ENCODE measurements at regions not wholly inside any gene's neighbourhood (a gene's known extent, or its start where the extent isn't known, plus 50 kb on each side); places are given as distances from the start of the nearest gene placed in this dataset.

DNA sequence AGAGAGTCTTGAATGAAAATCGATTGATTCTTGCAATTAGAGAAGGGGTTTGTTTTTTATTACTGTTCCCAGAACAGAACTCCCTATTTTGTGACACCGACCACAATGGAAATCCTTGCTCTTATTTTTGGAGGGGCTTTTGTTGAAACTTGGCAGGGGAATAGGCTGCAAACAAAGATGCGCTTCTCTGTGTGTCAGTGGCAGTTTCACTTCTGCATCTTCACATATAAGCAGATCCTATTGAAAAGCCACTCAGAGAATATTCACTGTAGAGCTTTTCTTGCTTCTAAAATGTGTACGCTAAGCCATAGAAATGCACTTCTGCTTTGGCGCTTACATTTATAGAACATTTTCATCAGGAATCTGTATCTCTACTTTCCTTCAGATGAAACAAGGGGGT lies 1822.4 kb upstream of the SEL1L start:
- Histone ChIP-seq H3K36me3 (ENCODE audit: control insufficient read depth in 2 of 2, insufficient read depth in 1 of 2, low read length in 2 of 2) (no peaks in the 10 kb centered on the region), H3K4me1 (ENCODE audit: control insufficient read depth, insufficient read depth, low read length) (no peaks in the 10 kb centered on the region), H3K27ac (ENCODE audit: extremely low read depth, low read depth, low read length) (no peak overlapping the region), H3K9me3 (ENCODE audit: control insufficient read depth, insufficient read depth, low read depth, low read length) (no peaks in the 10 kb centered on the region), H3K4me3 (ENCODE audit: low read depth, low read length) (no peak overlapping the region)
- POLR2A ChIA-PET: no interaction called here
- CTCF ChIA-PET: interaction anchor here (0.6 kb wide), 1 partner anchor 23 kb away, joined by 3 read pairs; no protein-coding TSS in a partner anchor
- no peak for TF ChIP-seq OVOL3 (tag by site-specific recombination; IDR thresholded peaks at IDR 0.05)

- Histone ChIP-seq H3K36me3 (ENCODE audit: control insufficient read depth in 2 of 2, insufficient read depth in 1 of 2, low read length in 2 of 2) (no peaks in the 10 kb centered on the region), H3K27ac (ENCODE audit: extremely low read depth, low read depth, low read length) (no peak overlapping the region), H3K4me3 (ENCODE audit: low read depth, low read length) (no peak overlapping the region), H3K9me3 (ENCODE audit: control insufficient read depth, insufficient read depth, low read depth, low read length) (no peaks in the 10 kb centered on the region), H3K4me1 (ENCODE audit: control insufficient read depth, insufficient read depth, low read length) (no peaks in the 10 kb centered on the region)
- TF ChIP-seq KLF10 (tag by site-specific recombination; IDR thresholded peaks at IDR 0.05) (no peak), HIC1 (tag by site-specific recombination; IDR thresholded peaks at IDR 0.05) (no peak), ZNF510 (tag by site-specific recombination; IDR thresholded peaks at IDR 0.05; ENCODE audit: insufficient replicate concordance) (no peak), ZNF266 (tag by site-specific recombination; IDR thresholded peaks at IDR 0.05; ENCODE audit: low read depth) (no peak), ZBTB6 (tag by site-specific recombination; IDR thresholded peaks at IDR 0.05) (no peak), BCL11A (tag by site-specific recombination; IDR thresholded peaks at IDR 0.05; ENCODE audit: low read depth) (no peak), ZSCAN16 (tag by site-specific recombination; IDR thresholded peaks at IDR 0.05) (no peak), ZNF837 (tag by site-specific recombination; IDR thresholded peaks at IDR 0.05) (no peak), ZSCAN18 (tag by site-specific recombination; IDR thresholded peaks at IDR 0.05) (no peak), ZNF473 (tag by site-specific recombination; IDR thresholded peaks at IDR 0.05) (no peak), ZNF112 (tag by site-specific recombination; IDR thresholded peaks at IDR 0.05) (no peak)
- TF ChIP-seq, protein P1, sequence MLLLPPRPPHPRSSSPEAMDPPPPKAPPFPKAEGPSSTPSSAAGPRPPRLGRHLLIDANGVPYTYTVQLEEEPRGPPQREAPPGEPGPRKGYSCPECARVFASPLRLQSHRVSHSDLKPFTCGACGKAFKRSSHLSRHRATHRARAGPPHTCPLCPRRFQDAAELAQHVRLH (tag by site-specific recombination; IDR thresholded peaks at IDR 0.05): no peak
- POLR2A ChIA-PET: no interaction called here
- CTCF ChIA-PET: interaction anchor here (0.6 kb wide), 1 partner anchor 73 kb away, joined by 3 read pairs; no protein-coding TSS in a partner anchor
Measured at GRCh38 chr14:83372271-83372670, 1838.6 kb upstream of the SEL1L start.

DNA sequence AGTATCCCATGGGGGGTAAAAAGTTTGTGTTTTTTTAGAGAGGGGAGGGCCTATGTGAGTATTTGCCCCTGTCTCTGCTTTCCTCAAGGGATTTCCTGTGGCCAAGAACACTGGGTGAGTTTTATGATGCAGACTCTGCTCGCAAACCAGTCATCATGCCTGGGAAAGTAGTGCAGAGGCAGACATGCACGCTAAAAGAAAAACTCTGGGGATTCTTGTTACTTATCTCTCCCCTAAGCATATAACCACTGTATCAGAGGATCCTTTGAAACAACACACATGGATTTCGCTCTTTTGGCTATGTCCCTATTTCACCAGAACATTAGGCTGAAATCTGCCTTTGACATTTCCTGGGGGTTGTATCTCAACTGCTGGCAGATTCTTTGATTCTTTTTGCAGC lies 1845.8 kb upstream of the SEL1L start:
- ChIA-PET CTCF (no interaction called here), POLR2A (no interaction called here)
- no peak overlapping the region for H3K27ac ChIP-seq (ENCODE audit: extremely low read depth, low read depth, low read length)
- H3K36me3 ChIP-seq (ENCODE audit: control insufficient read depth in 2 of 2, insufficient read depth in 1 of 2, low read length in 2 of 2): no peaks in the 10 kb centered on the region
- TF ChIP-seq ZBTB7A (tag by site-specific recombination; IDR thresholded peaks at IDR 0.05; ENCODE audit: low read depth) (no peak), YY1 (tag by site-specific recombination; IDR thresholded peaks at IDR 0.05) (no peak), HIC1 (tag by site-specific recombination; IDR thresholded peaks at IDR 0.05) (no peak), KLF10 (tag by site-specific recombination; IDR thresholded peaks at IDR 0.05) (no peak), ZNF366 (tag by site-specific recombination; conservative IDR thresholded peaks at IDR 0.05) (no peak)
- no peaks in the 10 kb centered on the region for H3K4me1 ChIP-seq (ENCODE audit: control insufficient read depth, insufficient read depth, low read length)
- no peak overlapping the region for H3K4me3 ChIP-seq (ENCODE audit: low read depth, low read length)
- H3K9me3 ChIP-seq (ENCODE audit: control insufficient read depth, insufficient read depth, low read depth, low read length): no peaks in the 10 kb centered on the region
